Hepatocyte (in vitro differentiated cells): ENCODE measurements at regions not wholly inside any gene's neighbourhood (a gene's known extent, or its start where the extent isn't known, plus 50 kb on each side); places are given as distances from the start of the nearest gene placed in this dataset.

ENCODE experiments used
- DNase-seq: peaks from one replicate; pipeline ENCODE4 v3.0.0-alpha.2; 2016; ENCODE audit warnings: low spot score
- H2AFZ ChIP-seq: fragments of 200-600 bp; sonication (generic); 2 replicates; pipeline ENCODE4 v1.6.0; 2016; ENCODE audit warnings: antibody characterized with exemption, mild to moderate bottlenecking
- H3K27ac ChIP-seq: fragments of 200-600 bp; sonication (generic); 2 replicates; pipeline ENCODE4 v1.5.1; 2016; ENCODE audit warnings: mild to moderate bottlenecking
- H3K27me3 ChIP-seq: fragments of 200-600 bp; sonication (generic); 2 replicates; pipeline ENCODE4 v1.6.1; 2016
- H3K36me3 ChIP-seq: fragments of 200-600 bp; sonication (generic); replicated peaks from 2 replicates; pipeline ENCODE4 v1.5.1; 2016; ENCODE audit warnings: low read depth; ENCODE audit not compliant: insufficient read depth
- H3K4me1 ChIP-seq: fragments of 200-600 bp; sonication (generic); 2 replicates; pipeline ENCODE4 v1.5.1; 2016; ENCODE audit warnings: mild to moderate bottlenecking, moderate library complexity; ENCODE audit not compliant: insufficient read depth
- H3K4me2 ChIP-seq: fragments of 200-600 bp; sonication (generic); 2 replicates; pipeline ENCODE4 v1.6.0; 2016
- H3K4me3 ChIP-seq: fragments of 200-600 bp; sonication (generic); 2 replicates; pipeline ENCODE4 v1.5.1; 2016; ENCODE audit warnings: mild to moderate bottlenecking
- H3K79me2 ChIP-seq: fragments of 200-600 bp; sonication (generic); 2 replicates; pipeline ENCODE4 v1.6.0; 2017; ENCODE audit warnings: mild to moderate bottlenecking
- H3K9me2 ChIP-seq: fragments of 200-600 bp; sonication (generic); replicated peaks from 2 replicates; pipeline ENCODE4 v1.6.0; 2017; ENCODE audit warnings: mild to moderate bottlenecking; ENCODE audit not compliant: insufficient read depth
- H3K9me3 ChIP-seq: fragments of 200-600 bp; sonication (generic); 2 replicates; pipeline ENCODE4 v1.5.1; 2016; ENCODE audit warnings: low read depth, mild to moderate bottlenecking
- H4K20me1 ChIP-seq: fragments of 200-600 bp; sonication (generic); 2 replicates; pipeline ENCODE4 v1.6.0; 2016; ENCODE audit warnings: mild to moderate bottlenecking; ENCODE audit not compliant: insufficient read depth, poor library complexity, severe bottlenecking
- EZH2 ChIP-seq: fragments of 200-600 bp; sonication (generic); IDR thresholded peaks from 2 replicates; pipeline ENCODE4 v1.6.1; 2016; ENCODE audit warnings: antibody characterized with exemption, mild to moderate bottlenecking, borderline replicate concordance
- EZH2phosphoT487 ChIP-seq: fragments of 200-600 bp; sonication (generic); IDR thresholded peaks from one replicate; pipeline ENCODE4 v1.6.1; 2018; ENCODE audit warnings: antibody characterized with exemption, mild to moderate bottlenecking, low read depth, moderate library complexity; ENCODE audit not compliant: unreplicated experiment, severe bottlenecking
- WGBS: methylation state at CpG from one replicate; pipeline ENCODE4 v1.1.6; 2016; ENCODE audit warnings: low lambda C conversion rate; ENCODE audit errors: missing lambda C conversion rate; 5-methylcytosine and 5-hydroxymethylcytosine counted together
- TF ChIP-seq, protein P1 (sequence below): fragments of 200-600 bp; sonication (generic); IDR thresholded peaks from 2 replicates; pipeline ENCODE4 v1.5.1; 2016; ENCODE audit warnings: antibody characterized with exemption, mild to moderate bottlenecking; ENCODE audit not compliant: poor library complexity

GRCh38 chr3:73867524-73867923 lies 242.8 kb upstream of the PDZRN3 start:
- Histone ChIP-seq H2AFZ (no peak overlapping the region), H4K20me1 (no peaks in the 10 kb centered on the region), H3K9me2 (no peaks in the 10 kb centered on the region), H3K27me3 (no peaks in the 10 kb centered on the region), H3K4me1 (no peaks in the 10 kb centered on the region), H3K4me3 (no peak overlapping the region), H3K9me3 (no peaks in the 10 kb centered on the region), H3K4me2 (no peak overlapping the region), H3K36me3 (no peaks in the 10 kb centered on the region), H3K27ac (no peak overlapping the region), H3K79me2 (no peaks in the 10 kb centered on the region)
- no peak for DNase-seq
- WGBS, result 87% methylated on average over 3 of the region's 3 CpGs
- TF ChIP-seq, protein P1, sequence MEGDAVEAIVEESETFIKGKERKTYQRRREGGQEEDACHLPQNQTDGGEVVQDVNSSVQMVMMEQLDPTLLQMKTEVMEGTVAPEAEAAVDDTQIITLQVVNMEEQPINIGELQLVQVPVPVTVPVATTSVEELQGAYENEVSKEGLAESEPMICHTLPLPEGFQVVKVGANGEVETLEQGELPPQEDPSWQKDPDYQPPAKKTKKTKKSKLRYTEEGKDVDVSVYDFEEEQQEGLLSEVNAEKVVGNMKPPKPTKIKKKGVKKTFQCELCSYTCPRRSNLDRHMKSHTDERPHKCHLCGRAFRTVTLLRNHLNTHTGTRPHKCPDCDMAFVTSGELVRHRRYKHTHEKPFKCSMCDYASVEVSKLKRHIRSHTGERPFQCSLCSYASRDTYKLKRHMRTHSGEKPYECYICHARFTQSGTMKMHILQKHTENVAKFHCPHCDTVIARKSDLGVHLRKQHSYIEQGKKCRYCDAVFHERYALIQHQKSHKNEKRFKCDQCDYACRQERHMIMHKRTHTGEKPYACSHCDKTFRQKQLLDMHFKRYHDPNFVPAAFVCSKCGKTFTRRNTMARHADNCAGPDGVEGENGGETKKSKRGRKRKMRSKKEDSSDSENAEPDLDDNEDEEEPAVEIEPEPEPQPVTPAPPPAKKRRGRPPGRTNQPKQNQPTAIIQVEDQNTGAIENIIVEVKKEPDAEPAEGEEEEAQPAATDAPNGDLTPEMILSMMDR, result no peak
- no peak for TF ChIP-seq EZH2phosphoT487
- TF ChIP-seq EZH2, result no peak

DNA sequence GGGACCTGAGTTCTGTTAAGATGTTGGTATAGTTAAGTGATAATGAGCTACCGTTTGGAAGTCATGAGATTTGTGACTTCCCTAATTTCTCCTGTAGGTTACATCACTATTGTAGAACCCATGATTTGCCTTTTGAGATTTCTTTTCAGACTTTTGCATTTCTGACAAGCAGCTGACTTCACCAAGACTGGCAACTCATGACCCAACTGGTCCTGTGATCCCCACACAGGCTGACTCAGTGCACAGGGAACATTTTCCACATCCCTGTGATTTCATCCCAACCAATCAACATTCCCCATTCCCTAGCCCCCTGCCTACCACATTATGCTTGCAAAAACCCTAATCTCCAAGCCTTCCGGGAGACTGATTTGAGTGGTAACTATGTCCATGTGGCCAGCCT lies 242.1 kb upstream of the PDZRN3 start:
- Histone ChIP-seq H3K9me2 (no peaks in the 10 kb centered on the region), H3K4me1 (no peaks in the 10 kb centered on the region), H3K36me3 (no peaks in the 10 kb centered on the region), H3K4me2 (no peak overlapping the region), H3K9me3 (no peaks in the 10 kb centered on the region), H3K4me3 (no peak overlapping the region), H2AFZ (no peak overlapping the region), H3K27me3 (no peaks in the 10 kb centered on the region), H3K79me2 (no peaks in the 10 kb centered on the region), H3K27ac (no peak overlapping the region), H4K20me1 (no peaks in the 10 kb centered on the region)
- no peak for DNase-seq
- WGBS, result 86% methylated on average over 2 of the region's 2 CpGs
- TF ChIP-seq EZH2phosphoT487, result no peak
- TF ChIP-seq EZH2, result no peak
- TF ChIP-seq, protein P1, result no peak

- Histone ChIP-seq H3K79me2 (no peaks in the 10 kb centered on the region), H3K9me3 (no peaks in the 10 kb centered on the region), H3K4me2 (no peak overlapping the region), H4K20me1 (no peaks in the 10 kb centered on the region), H3K27me3 (no peaks in the 10 kb centered on the region), H2AFZ (no peak overlapping the region), H3K36me3 (no peaks in the 10 kb centered on the region), H3K4me1 (no peaks in the 10 kb centered on the region), H3K9me2 (no peaks in the 10 kb centered on the region), H3K27ac (no peak overlapping the region), H3K4me3 (no peak overlapping the region)
- WGBS, result 90% methylated on average over 5 of the region's 5 CpGs
- DNase-seq, result no peak
- TF ChIP-seq, protein P1, result no peak
- TF ChIP-seq EZH2phosphoT487 (no peak), EZH2 (no peak)
Measured at GRCh38 chr3:73863546-73864079, 238.9 kb upstream of the PDZRN3 start.

GRCh38 chr3:73855813-73856212 lies 231.1 kb upstream of the PDZRN3 start:
- no peak overlapping the region for H3K4me2 ChIP-seq
- no peaks in the 10 kb centered on the region for H3K79me2 ChIP-seq
- H4K20me1 ChIP-seq, result no peaks in the 10 kb centered on the region
- H3K27ac ChIP-seq, result no peak overlapping the region
- H3K4me3 ChIP-seq, result no peak overlapping the region
- H3K36me3 ChIP-seq, result no peaks in the 10 kb centered on the region
- no peak for DNase-seq
- no peak for TF ChIP-seq EZH2phosphoT487
- TF ChIP-seq, protein P1, result no peak
- no peak for TF ChIP-seq EZH2
- H3K27me3 ChIP-seq, result no peaks in the 10 kb centered on the region
- H3K9me3 ChIP-seq, result no peaks in the 10 kb centered on the region
- no peaks in the 10 kb centered on the region for H3K9me2 ChIP-seq
- peaks cover 6% of the 10 kb centered on the region for H3K4me1 ChIP-seq
- H2AFZ ChIP-seq, result no peak overlapping the region
- WGBS, result 100% methylated on average over 1 of the region's 1 CpG
